OCI-LY1 (cell line): ENCODE measurements at regions not wholly inside any gene's neighbourhood (a gene's known extent, or its start where the extent isn't known, plus 50 kb on each side); places are given as distances from the start of the nearest gene placed in this dataset.

Experiments used
- CTCF ChIP-seq: fragments of 200-600 bp; sonication (generic), shearing (Covaris generic); IDR thresholded peaks from 2 replicates; pipeline ENCODE4 v1.5.1; 2017; ENCODE audit warnings: mild to moderate bottlenecking, antibody characterized with exemption, low read length, moderate library complexity, mixed read lengths
- EZH2 ChIP-seq: fragments of 200-600 bp; sonication (generic), shearing (Covaris generic); IDR thresholded peaks from 2 replicates; pipeline ENCODE4 v1.8.0; 2017; ENCODE audit warnings: borderline replicate concordance, mixed run types, mild to moderate bottlenecking, antibody characterized with exemption, low read length, moderate library complexity, mixed read lengths

DNA sequence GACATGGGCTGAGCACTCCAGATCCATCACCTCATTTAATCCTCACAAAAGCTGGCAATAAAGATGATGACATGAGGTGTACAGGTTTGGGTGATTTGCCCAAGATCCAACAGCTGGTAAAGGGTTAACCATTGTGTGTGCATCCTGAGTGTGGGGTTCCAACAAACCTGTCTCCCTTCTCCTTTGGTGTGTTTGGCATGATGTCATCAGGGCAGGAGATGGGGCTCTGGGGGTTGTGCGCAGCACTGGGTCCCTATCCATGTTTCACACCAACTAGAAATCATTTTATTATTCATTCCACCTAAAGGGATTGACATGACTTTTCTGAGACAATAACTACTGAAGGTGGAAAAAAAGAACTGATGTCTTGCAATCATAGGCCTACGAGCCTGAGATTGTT is 452.5 kb downstream of the SIPA1L2 start:
- TF ChIP-seq CTCF (no peak), EZH2 (no peak)
